ENCODE measurements at regions not wholly inside any gene's neighbourhood (a gene's known extent, or its start where the extent isn't known, plus 50 kb on each side); places are given as distances from the start of the nearest gene placed in this dataset.

- no peaks in the 10 kb centered on the region for H3K36me3 ChIP-seq (ENCODE audit: control insufficient read depth in 2 of 2, insufficient read depth in 2 of 2, low read length in 2 of 2)
- no peak overlapping the region for H3K4me3 ChIP-seq (ENCODE audit: low read length in 2 of 2)
- H3K9ac ChIP-seq (ENCODE audit: low read depth in 1 of 2, low read length in 2 of 2), result no peak overlapping the region
- no peaks in the 10 kb centered on the region for H3K27me3 ChIP-seq (ENCODE audit: control insufficient read depth in 2 of 2, insufficient read depth in 2 of 2, low read length in 2 of 2)
- H3K27ac ChIP-seq (ENCODE audit: low read depth in 2 of 2, low read length in 2 of 2), result no peak overlapping the region
- H3K9me3 ChIP-seq (ENCODE audit: control insufficient read depth in 2 of 2, low read length in 2 of 2), result no peaks in the 10 kb centered on the region
- no peaks in the 10 kb centered on the region for H3K4me1 ChIP-seq (ENCODE audit: control insufficient read depth in 2 of 2, insufficient read depth in 2 of 2, low read length in 2 of 2)
These were observed 95.9 kb upstream of the PRL start for GRCh38 chr6:22392711-22393110.

GRCh38 chr6:22394691-22395090 lies 97.9 kb upstream of the PRL start:
- Histone ChIP-seq H3K27ac (ENCODE audit: low read depth in 2 of 2, low read length in 2 of 2) (no peak overlapping the region), H3K4me1 (ENCODE audit: control insufficient read depth in 2 of 2, insufficient read depth in 2 of 2, low read length in 2 of 2) (no peaks in the 10 kb centered on the region), H3K9ac (ENCODE audit: low read depth in 1 of 2, low read length in 2 of 2) (no peak overlapping the region), H3K9me3 (ENCODE audit: control insufficient read depth in 2 of 2, low read length in 2 of 2) (no peaks in the 10 kb centered on the region), H3K4me3 (ENCODE audit: low read length in 2 of 2) (no peak overlapping the region), H3K27me3 (ENCODE audit: control insufficient read depth in 2 of 2, insufficient read depth in 2 of 2, low read length in 2 of 2) (no peaks in the 10 kb centered on the region), H3K36me3 (ENCODE audit: control insufficient read depth in 2 of 2, insufficient read depth in 2 of 2, low read length in 2 of 2) (no peaks in the 10 kb centered on the region)

GRCh38 chr6:22399693-22400092 lies 102.9 kb upstream of the PRL start:
- H3K36me3 ChIP-seq (ENCODE audit: control insufficient read depth in 2 of 2, insufficient read depth in 2 of 2, low read length in 2 of 2), result no peaks in the 10 kb centered on the region
- H3K9ac ChIP-seq (ENCODE audit: low read depth in 1 of 2, low read length in 2 of 2), result no peak overlapping the region
- H3K4me1 ChIP-seq (ENCODE audit: control insufficient read depth in 2 of 2, insufficient read depth in 2 of 2, low read length in 2 of 2), result no peaks in the 10 kb centered on the region
- H3K9me3 ChIP-seq (ENCODE audit: control insufficient read depth in 2 of 2, low read length in 2 of 2), result no peaks in the 10 kb centered on the region
- H3K27me3 ChIP-seq (ENCODE audit: control insufficient read depth in 2 of 2, insufficient read depth in 2 of 2, low read length in 2 of 2), result no peaks in the 10 kb centered on the region
- no peak overlapping the region for H3K27ac ChIP-seq (ENCODE audit: low read depth in 2 of 2, low read length in 2 of 2)
- no peak overlapping the region for H3K4me3 ChIP-seq (ENCODE audit: low read length in 2 of 2)

GRCh38 chr6:22401206-22401605 lies 104.4 kb upstream of the PRL start:
- Histone ChIP-seq H3K27ac (ENCODE audit: low read depth in 2 of 2, low read length in 2 of 2) (no peak overlapping the region), H3K9me3 (ENCODE audit: control insufficient read depth in 2 of 2, low read length in 2 of 2) (no peaks in the 10 kb centered on the region), H3K4me1 (ENCODE audit: control insufficient read depth in 2 of 2, insufficient read depth in 2 of 2, low read length in 2 of 2) (no peaks in the 10 kb centered on the region), H3K36me3 (ENCODE audit: control insufficient read depth in 2 of 2, insufficient read depth in 2 of 2, low read length in 2 of 2) (no peaks in the 10 kb centered on the region), H3K4me3 (ENCODE audit: low read length in 2 of 2) (no peak overlapping the region), H3K9ac (ENCODE audit: low read depth in 1 of 2, low read length in 2 of 2) (no peak overlapping the region), H3K27me3 (ENCODE audit: control insufficient read depth in 2 of 2, insufficient read depth in 2 of 2, low read length in 2 of 2) (no peaks in the 10 kb centered on the region)

- Histone ChIP-seq H3K4me3 (ENCODE audit: low read length in 2 of 2) (no peak overlapping the region), H3K36me3 (ENCODE audit: control insufficient read depth in 2 of 2, insufficient read depth in 2 of 2, low read length in 2 of 2) (no peaks in the 10 kb centered on the region), H3K9ac (ENCODE audit: low read depth in 1 of 2, low read length in 2 of 2) (no peak overlapping the region), H3K9me3 (ENCODE audit: control insufficient read depth in 2 of 2, low read length in 2 of 2) (no peaks in the 10 kb centered on the region), H3K27me3 (ENCODE audit: control insufficient read depth in 2 of 2, insufficient read depth in 2 of 2, low read length in 2 of 2) (no peaks in the 10 kb centered on the region), H3K27ac (ENCODE audit: low read depth in 2 of 2, low read length in 2 of 2) (no peak overlapping the region), H3K4me1 (ENCODE audit: control insufficient read depth in 2 of 2, insufficient read depth in 2 of 2, low read length in 2 of 2) (no peaks in the 10 kb centered on the region)
These were observed 105.1 kb upstream of the PRL start for GRCh38 chr6:22401932-22402331.

GRCh38 chr6:22409486-22409885 lies 112.7 kb upstream of the PRL start:
- Histone ChIP-seq H3K9me3 (ENCODE audit: control insufficient read depth in 2 of 2, low read length in 2 of 2) (no peaks in the 10 kb centered on the region), H3K9ac (ENCODE audit: low read depth in 1 of 2, low read length in 2 of 2) (no peak overlapping the region), H3K27me3 (ENCODE audit: control insufficient read depth in 2 of 2, insufficient read depth in 2 of 2, low read length in 2 of 2) (no peaks in the 10 kb centered on the region), H3K27ac (ENCODE audit: low read depth in 2 of 2, low read length in 2 of 2) (no peak overlapping the region), H3K4me1 (ENCODE audit: control insufficient read depth in 2 of 2, insufficient read depth in 2 of 2, low read length in 2 of 2) (no peaks in the 10 kb centered on the region), H3K4me3 (ENCODE audit: low read length in 2 of 2) (no peak overlapping the region), H3K36me3 (ENCODE audit: control insufficient read depth in 2 of 2, insufficient read depth in 2 of 2, low read length in 2 of 2) (no peaks in the 10 kb centered on the region)

- Histone ChIP-seq H3K4me3 (ENCODE audit: low read length in 2 of 2) (no peak overlapping the region), H3K9ac (ENCODE audit: low read depth in 1 of 2, low read length in 2 of 2) (no peak overlapping the region), H3K4me1 (ENCODE audit: control insufficient read depth in 2 of 2, insufficient read depth in 2 of 2, low read length in 2 of 2) (no peaks in the 10 kb centered on the region), H3K27ac (ENCODE audit: low read depth in 2 of 2, low read length in 2 of 2) (no peak overlapping the region), H3K36me3 (ENCODE audit: control insufficient read depth in 2 of 2, insufficient read depth in 2 of 2, low read length in 2 of 2) (no peaks in the 10 kb centered on the region), H3K27me3 (ENCODE audit: control insufficient read depth in 2 of 2, insufficient read depth in 2 of 2, low read length in 2 of 2) (no peaks in the 10 kb centered on the region), H3K9me3 (ENCODE audit: control insufficient read depth in 2 of 2, low read length in 2 of 2) (no peaks in the 10 kb centered on the region)
These were observed 114.7 kb upstream of the PRL start for GRCh38 chr6:22411376-22412105.

GRCh38 chr6:22412994-22413393 lies 116.2 kb upstream of the PRL start:
- Histone ChIP-seq H3K27me3 (ENCODE audit: control insufficient read depth in 2 of 2, insufficient read depth in 2 of 2, low read length in 2 of 2) (no peaks in the 10 kb centered on the region), H3K27ac (ENCODE audit: low read depth in 2 of 2, low read length in 2 of 2) (no peak overlapping the region), H3K9ac (ENCODE audit: low read depth in 1 of 2, low read length in 2 of 2) (no peak overlapping the region), H3K4me3 (ENCODE audit: low read length in 2 of 2) (no peak overlapping the region), H3K9me3 (ENCODE audit: control insufficient read depth in 2 of 2, low read length in 2 of 2) (no peaks in the 10 kb centered on the region), H3K4me1 (ENCODE audit: control insufficient read depth in 2 of 2, insufficient read depth in 2 of 2, low read length in 2 of 2) (no peaks in the 10 kb centered on the region), H3K36me3 (ENCODE audit: control insufficient read depth in 2 of 2, insufficient read depth in 2 of 2, low read length in 2 of 2) (no peaks in the 10 kb centered on the region)

- Histone ChIP-seq H3K4me3 (ENCODE audit: low read length in 2 of 2) (no peak overlapping the region), H3K9ac (ENCODE audit: low read depth in 1 of 2, low read length in 2 of 2) (no peak overlapping the region), H3K27me3 (ENCODE audit: control insufficient read depth in 2 of 2, insufficient read depth in 2 of 2, low read length in 2 of 2) (no peaks in the 10 kb centered on the region), H3K4me1 (ENCODE audit: control insufficient read depth in 2 of 2, insufficient read depth in 2 of 2, low read length in 2 of 2) (no peaks in the 10 kb centered on the region), H3K9me3 (ENCODE audit: control insufficient read depth in 2 of 2, low read length in 2 of 2) (no peaks in the 10 kb centered on the region), H3K27ac (ENCODE audit: low read depth in 2 of 2, low read length in 2 of 2) (no peak overlapping the region), H3K36me3 (ENCODE audit: control insufficient read depth in 2 of 2, insufficient read depth in 2 of 2, low read length in 2 of 2) (no peaks in the 10 kb centered on the region)
These were observed 117.0 kb upstream of the PRL start for GRCh38 chr6:22413681-22414311.

- H3K9me3 ChIP-seq (ENCODE audit: control insufficient read depth in 2 of 2, low read length in 2 of 2), result no peaks in the 10 kb centered on the region
- no peak overlapping the region for H3K4me3 ChIP-seq (ENCODE audit: low read length in 2 of 2)
- H3K9ac ChIP-seq (ENCODE audit: low read depth in 1 of 2, low read length in 2 of 2), result no peak overlapping the region
- H3K4me1 ChIP-seq (ENCODE audit: control insufficient read depth in 2 of 2, insufficient read depth in 2 of 2, low read length in 2 of 2), result no peaks in the 10 kb centered on the region
- H3K36me3 ChIP-seq (ENCODE audit: control insufficient read depth in 2 of 2, insufficient read depth in 2 of 2, low read length in 2 of 2), result no peaks in the 10 kb centered on the region
- H3K27me3 ChIP-seq (ENCODE audit: control insufficient read depth in 2 of 2, insufficient read depth in 2 of 2, low read length in 2 of 2), result no peaks in the 10 kb centered on the region
- H3K27ac ChIP-seq (ENCODE audit: low read depth in 2 of 2, low read length in 2 of 2), result no peak overlapping the region
These were observed 121.9 kb upstream of the PRL start for GRCh38 chr6:22418714-22419113.

Data from mucosa of rectum (tissue), 2 donors.